NT2/D1 (cell line): ENCODE measurements at regions not wholly inside any gene's neighbourhood (a gene's known extent, or its start where the extent isn't known, plus 50 kb on each side); places are given as distances from the start of the nearest gene placed in this dataset.

Source experiments
- DNase-seq: peaks from one replicate; pipeline ENCODE4 v3.0.0-alpha.2; 2011; ENCODE audit warnings: low read depth, low spot score
- H3K27me3 ChIP-seq: 2 replicates; pipeline ENCODE4 v1.6.0; 2011; ENCODE audit warnings: mild to moderate bottlenecking; ENCODE audit not compliant: insufficient read length, insufficient read depth
- H3K36me3 ChIP-seq: 2 replicates; pipeline ENCODE4 v1.6.1; 2011; ENCODE audit warnings: mild to moderate bottlenecking, low read length, mixed read lengths; ENCODE audit not compliant: insufficient read depth, insufficient read length
- H3K4me1 ChIP-seq: 2 replicates; pipeline ENCODE4 v1.5.1; 2011; ENCODE audit not compliant: insufficient read depth, insufficient read length
- H3K4me3 ChIP-seq: 2 replicates; pipeline ENCODE4 v1.5.1; 2011; ENCODE audit warnings: low read depth; ENCODE audit not compliant: insufficient read length
- H3K9ac ChIP-seq: 2 replicates; pipeline ENCODE4 v1.6.0; 2011; ENCODE audit warnings: low read depth; ENCODE audit not compliant: insufficient read length
- H3K9me3 ChIP-seq: 2 replicates; pipeline ENCODE4 v1.5.1; 2011; ENCODE audit warnings: mild to moderate bottlenecking, low read length; ENCODE audit not compliant: insufficient read depth
- SUZ12 ChIP-seq: IDR thresholded peaks from 2 replicates; pipeline ENCODE4 v1.6.1; 2011; ENCODE audit not compliant: insufficient read length, insufficient read depth; ENCODE audit errors: extremely low read depth
- YY1 ChIP-seq: IDR thresholded peaks from 2 replicates; pipeline ENCODE4 v1.6.1; 2011; ENCODE audit not compliant: insufficient read length, insufficient read depth
- ZNF274 ChIP-seq: IDR thresholded peaks from 2 replicates; pipeline ENCODE4 v1.6.1; 2011; ENCODE audit warnings: mild to moderate bottlenecking, low read depth, low read length

DNA sequence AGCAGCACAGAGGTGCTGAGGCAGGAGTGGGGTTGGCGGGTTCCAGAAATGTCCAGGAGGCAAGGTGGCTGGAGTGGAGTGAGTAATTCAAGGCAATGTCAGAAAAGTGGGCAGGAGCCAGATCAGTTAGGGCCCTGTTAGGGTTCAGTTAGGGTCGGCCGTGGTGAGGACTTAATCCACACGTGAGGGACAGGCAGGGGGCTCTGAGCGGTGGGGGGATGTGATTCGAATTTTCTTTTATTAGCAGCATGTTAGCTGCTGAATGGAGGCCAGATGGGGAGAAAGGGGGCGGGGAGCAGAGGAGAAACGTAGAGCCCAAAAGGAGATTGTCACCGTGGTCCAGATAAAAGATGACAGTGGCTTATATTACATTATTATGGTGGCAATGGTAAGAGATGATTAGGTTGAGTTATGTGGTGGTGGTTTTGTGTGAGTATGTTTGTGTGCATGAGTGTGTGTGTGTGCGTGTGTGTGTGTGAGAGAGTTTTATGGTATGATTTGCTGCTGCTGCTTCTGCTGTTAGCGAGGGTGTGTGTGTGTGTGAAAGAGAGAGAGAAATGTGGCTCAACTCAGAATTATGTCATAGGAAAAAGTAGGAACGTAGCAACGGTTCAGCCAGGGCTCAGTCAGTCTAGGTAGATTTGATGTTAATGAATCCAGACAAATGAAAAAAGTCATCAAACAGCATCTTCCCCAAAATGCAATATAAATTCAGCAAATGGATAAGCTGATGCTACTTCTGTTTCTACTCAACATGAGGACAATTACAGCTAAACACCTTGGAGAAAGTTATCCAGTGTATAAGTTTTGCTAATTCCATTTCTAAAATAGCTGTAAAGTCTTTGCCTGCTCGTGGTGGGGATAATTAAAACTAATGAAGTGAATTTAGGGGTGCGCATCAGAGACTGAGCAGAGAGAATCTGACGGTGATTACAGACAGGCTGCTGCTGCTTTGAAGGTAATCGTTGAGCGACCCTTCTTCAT is 390.6 kb downstream of the HAPSTR1 start:
- Histone ChIP-seq H3K9ac (no peak overlapping the region), H3K4me1 (no peaks in the 10 kb centered on the region), H3K36me3 (no peaks in the 10 kb centered on the region), H3K9me3 (no peaks in the 10 kb centered on the region), H3K27me3 (no peaks in the 10 kb centered on the region), H3K4me3 (no peak overlapping the region)
- no peak for DNase-seq
- TF ChIP-seq YY1, result no peak
- TF ChIP-seq ZNF274, result no peak
- no peak for TF ChIP-seq SUZ12

GRCh38 chr16:9484426-9484825 is 393.0 kb downstream of the HAPSTR1 start:
- H3K9ac ChIP-seq, result no peak overlapping the region
- H3K9me3 ChIP-seq, result no peaks in the 10 kb centered on the region
- TF ChIP-seq SUZ12 (no peak), YY1 (no peak), ZNF274 (no peak)
- no peaks in the 10 kb centered on the region for H3K36me3 ChIP-seq
- no peak overlapping the region for H3K4me3 ChIP-seq
- no peak for DNase-seq
- no peaks in the 10 kb centered on the region for H3K4me1 ChIP-seq
- no peaks in the 10 kb centered on the region for H3K27me3 ChIP-seq

DNA sequence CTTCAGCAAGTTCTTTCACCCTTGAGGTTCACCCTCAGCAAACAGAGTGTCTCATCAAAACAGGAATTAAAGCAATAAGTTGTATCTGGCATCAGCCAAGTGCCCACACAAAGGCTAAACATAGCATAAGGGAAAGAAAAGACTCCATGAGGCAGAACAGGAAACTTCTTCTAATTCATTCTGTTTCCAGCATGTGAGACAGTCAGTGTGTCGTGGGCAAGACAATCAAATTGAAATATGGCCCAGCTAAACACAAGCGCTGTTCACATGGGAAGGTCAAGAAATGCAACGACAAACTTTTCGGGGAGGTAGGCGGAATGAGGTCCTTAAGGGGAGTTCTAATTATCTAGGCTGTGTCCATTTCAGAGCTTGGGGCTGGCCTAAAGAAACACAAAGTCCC is 393.4 kb downstream of the HAPSTR1 start:
- H3K36me3 ChIP-seq, result no peaks in the 10 kb centered on the region
- H3K4me1 ChIP-seq, result no peaks in the 10 kb centered on the region
- no peaks in the 10 kb centered on the region for H3K27me3 ChIP-seq
- H3K9me3 ChIP-seq, result no peaks in the 10 kb centered on the region
- TF ChIP-seq ZNF274 (no peak), YY1 (no peak), SUZ12 (no peak)
- no peak for DNase-seq
- no peak overlapping the region for H3K4me3 ChIP-seq
- no peak overlapping the region for H3K9ac ChIP-seq

DNA sequence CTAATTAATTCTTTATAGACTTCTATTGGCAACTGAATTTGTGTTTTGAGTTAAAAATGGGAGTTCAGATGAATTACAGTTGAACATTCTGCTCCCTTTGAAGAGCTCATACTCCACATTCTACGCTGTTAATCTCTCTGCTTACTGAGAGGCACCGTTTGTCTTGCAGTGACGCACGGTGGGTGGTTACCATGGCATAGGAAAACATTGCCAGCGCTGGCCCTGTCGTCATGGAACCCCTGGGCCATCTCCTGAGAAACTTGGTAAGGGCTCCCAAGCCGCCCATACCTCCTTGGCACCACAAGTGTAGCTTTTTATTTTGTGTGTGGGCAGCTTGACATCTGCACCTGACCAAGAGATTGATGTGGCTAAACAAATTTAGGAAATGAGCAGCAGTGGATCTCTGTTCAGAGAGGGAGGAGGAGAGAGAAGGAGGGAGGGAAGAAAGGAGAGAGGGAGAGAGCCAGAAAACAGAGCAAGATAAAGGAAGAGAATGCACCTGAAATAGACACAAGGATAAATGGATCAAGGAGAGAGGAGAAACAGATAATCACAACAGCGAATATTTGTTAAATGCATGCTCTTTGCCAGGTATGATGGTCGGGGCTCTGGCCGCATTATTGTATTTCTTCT is 398.5 kb downstream of the HAPSTR1 start:
- Histone ChIP-seq H3K9me3 (peaks cover 14% of the 10 kb centered on the region), H3K4me1 (no peaks in the 10 kb centered on the region), H3K9ac (no peak overlapping the region), H3K27me3 (no peaks in the 10 kb centered on the region), H3K36me3 (no peaks in the 10 kb centered on the region), H3K4me3 (no peak overlapping the region)
- TF ChIP-seq ZNF274, result no peak
- TF ChIP-seq SUZ12, result no peak
- TF ChIP-seq YY1, result no peak
- DNase-seq, result no peak

DNA sequence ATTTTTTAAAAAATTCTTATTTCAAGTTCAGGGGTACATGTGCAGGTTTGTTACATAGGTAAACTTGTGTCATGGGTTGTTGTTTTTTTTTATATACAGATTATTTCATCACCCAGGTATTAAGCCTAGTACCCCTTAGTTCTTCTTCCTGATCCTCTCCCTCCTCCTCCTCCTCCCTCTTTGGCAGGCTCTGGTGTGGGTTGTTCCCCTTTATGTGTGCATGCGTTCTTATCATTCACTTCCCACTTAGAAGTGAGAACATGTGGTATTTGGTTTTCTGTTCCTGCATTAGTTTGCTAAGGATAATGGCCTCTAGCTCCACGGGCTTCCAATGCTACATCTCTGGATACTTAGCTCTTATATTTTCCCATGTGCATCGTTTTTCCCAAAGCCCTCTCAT is 404.4 kb downstream of the HAPSTR1 start:
- peaks cover 3% of the 10 kb centered on the region for H3K4me1 ChIP-seq
- no peaks in the 10 kb centered on the region for H3K36me3 ChIP-seq
- H3K4me3 ChIP-seq, result no peak overlapping the region
- H3K27me3 ChIP-seq, result no peaks in the 10 kb centered on the region
- H3K9ac ChIP-seq, result no peak overlapping the region
- DNase-seq, result no peak
- peaks cover 19% of the 10 kb centered on the region for H3K9me3 ChIP-seq
- no peak for TF ChIP-seq YY1
- TF ChIP-seq SUZ12, result no peak
- TF ChIP-seq ZNF274, result no peak

- Histone ChIP-seq H3K9me3 (0 out of 2 replicates have a peak, but pooled peaks cover 4% of the 10 kb centered on the region), H3K36me3 (no peaks in the 10 kb centered on the region), H3K9ac (no peak overlapping the region), H3K4me1 (peaks cover 3% of the 10 kb centered on the region), H3K27me3 (no peaks in the 10 kb centered on the region), H3K4me3 (no peak overlapping the region)
- TF ChIP-seq ZNF274, result no peak
- DNase-seq, result no peak
Observed at GRCh38 chr16:9497750-9498149, 406.3 kb downstream of the HAPSTR1 start.

- TF ChIP-seq SUZ12, result no peak
- no peak for TF ChIP-seq ZNF274
- no peak for TF ChIP-seq YY1
- H3K9ac ChIP-seq, result no peak overlapping the region
- no peaks in the 10 kb centered on the region for H3K36me3 ChIP-seq
- peak; percentile 33 for DNase-seq
- H3K27me3 ChIP-seq, result no peaks in the 10 kb centered on the region
- H3K9me3 ChIP-seq, result 0 out of 2 replicates have a peak, but pooled peaks cover 4% of the 10 kb centered on the region
- no peak overlapping the region for H3K4me3 ChIP-seq
- peaks cover 3% of the 10 kb centered on the region for H3K4me1 ChIP-seq
Observed at GRCh38 chr16:9499941-9500593, 408.6 kb downstream of the HAPSTR1 start.
